Myocyte (in vitro differentiated cells): ENCODE measurements at regions not wholly inside any gene's neighbourhood (a gene's known extent, or its start where the extent isn't known, plus 50 kb on each side); places are given as distances from the start of the nearest gene placed in this dataset.
"Not testable (repeated sequence)": the region's sequence is repeated elsewhere in the genome, so short reads cannot be mapped to it uniquely, and the experiment has no call there.

ENCODE experiments used
- DNase-seq: peaks from one replicate; pipeline ENCODE4 v3.0.0-alpha.2; 2012; ENCODE audit warnings: low read depth

DNA sequence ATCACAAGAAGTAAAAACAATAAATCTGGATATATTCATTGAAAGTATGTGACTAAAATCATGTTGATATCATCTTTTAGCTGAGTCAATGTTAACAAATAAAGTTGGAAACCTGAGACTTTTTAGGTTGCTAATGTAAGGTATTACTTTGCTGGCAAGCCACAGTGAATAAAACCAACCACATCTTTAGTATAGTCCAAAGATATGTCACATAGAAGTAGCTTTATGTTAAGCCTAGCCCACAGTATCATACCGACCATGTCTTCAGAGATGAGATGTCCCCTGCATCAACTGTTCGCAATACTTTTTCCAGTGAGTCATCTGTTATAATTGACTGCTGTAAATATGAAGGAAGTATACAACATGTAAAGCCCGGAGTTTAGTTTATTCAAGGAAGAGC is 107.6 kb upstream of the MCHR2 start:
- no peak for DNase-seq

- DNase-seq = no peak
Observed at GRCh38 chr6:100100776-100101175, 106.8 kb upstream of the MCHR2 start.

DNA sequence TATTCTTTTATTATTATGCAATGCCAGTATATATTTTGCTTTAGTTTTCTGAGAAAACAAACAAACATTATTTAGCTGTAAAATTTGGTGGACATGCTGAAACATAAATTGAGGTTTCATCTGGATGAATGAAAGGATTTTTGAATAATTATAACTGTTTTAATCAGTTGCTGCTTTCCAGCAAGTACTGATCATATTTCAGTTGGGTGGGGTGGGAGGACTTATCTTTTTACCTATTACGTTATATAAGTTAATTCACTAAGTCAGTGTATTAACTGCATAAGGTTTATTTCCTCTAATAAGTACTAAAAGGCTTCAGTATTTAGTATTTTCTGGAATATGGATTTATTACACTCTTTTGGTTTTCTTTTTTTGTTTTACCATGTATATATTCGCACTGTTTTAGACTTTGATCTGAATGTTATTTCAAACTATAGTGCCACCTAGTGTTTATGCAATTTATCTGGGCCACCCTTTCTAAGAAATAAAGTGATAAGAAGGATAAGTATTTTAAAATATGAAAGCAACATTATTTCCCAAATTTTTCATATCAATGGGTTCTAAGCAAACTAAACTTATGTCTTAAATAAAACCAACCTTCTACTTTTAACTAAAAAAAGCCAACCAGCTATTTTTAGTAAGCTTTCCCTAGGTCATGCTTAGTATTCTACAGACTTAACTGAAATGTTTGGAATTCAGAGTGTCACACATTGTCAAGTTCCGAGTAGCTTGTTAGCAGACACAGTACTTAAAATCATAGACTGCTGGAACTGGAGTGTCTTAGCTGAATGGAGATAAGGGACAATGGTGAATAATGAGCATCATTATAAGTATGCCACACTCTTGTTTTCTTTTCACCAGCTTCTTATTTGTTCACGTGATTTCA is 105.4 kb upstream of the MCHR2 start:
- DNase-seq = peak; percentile 56

- DNase-seq = no peak
Observed at GRCh38 chr6:100096936-100097335, 102.9 kb upstream of the MCHR2 start.

DNA sequence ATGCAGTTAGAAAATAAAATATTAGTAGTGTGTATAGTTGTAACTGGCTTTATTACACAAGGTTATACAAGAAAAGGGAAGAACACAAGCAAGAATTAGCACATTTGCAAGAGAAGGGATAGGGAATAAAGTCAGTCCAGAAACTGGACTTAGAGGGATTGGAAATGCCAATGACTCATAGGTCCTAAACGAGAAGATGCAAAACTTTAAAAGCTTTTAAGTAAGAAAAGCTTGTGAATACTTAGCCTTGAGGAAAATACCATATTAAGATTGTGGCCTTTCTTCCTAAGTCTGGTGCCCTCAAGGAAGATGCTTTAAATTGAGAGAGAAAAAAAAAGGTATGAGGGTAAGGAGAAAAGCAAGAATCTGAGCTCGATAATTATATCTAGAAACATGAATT is 102.3 kb upstream of the MCHR2 start:
- no peak for DNase-seq

DNA sequence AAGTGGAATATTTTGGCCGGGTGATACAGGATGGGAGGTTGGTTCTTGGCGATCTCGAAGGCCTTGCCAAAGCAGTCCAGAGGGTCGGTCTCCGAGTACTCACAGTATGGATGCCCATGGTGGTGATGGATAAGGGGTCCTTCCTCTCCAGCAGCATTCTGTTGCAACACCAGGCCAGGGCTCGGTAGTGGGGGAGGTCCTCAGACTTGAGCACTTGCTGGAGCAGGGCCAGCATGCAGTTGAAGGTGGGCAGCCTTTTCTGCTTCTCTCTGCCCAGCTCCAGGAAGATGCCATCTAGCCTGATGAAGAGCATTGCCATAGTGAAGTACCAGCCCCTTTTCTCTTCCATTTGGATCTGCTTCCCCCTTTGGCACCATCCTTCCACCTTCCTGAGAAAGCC is 99.4 kb upstream of the MCHR2 start:
- DNase-seq = no peak

GRCh38 chr6:100088009-100088408 is 94.0 kb upstream of the MCHR2 start:
- peak; percentile 81 for DNase-seq

GRCh38 chr6:100084991-100085364 is 91.0 kb upstream of the MCHR2 start:
- no peak for DNase-seq

GRCh38 chr6:100084316-100084990 is 90.4 kb upstream of the MCHR2 start:
- DNase-seq = peak; percentile 49

- peak; percentile 98 for DNase-seq
Observed at GRCh38 chr6:100078509-100078908, 84.5 kb upstream of the MCHR2 start.

DNA sequence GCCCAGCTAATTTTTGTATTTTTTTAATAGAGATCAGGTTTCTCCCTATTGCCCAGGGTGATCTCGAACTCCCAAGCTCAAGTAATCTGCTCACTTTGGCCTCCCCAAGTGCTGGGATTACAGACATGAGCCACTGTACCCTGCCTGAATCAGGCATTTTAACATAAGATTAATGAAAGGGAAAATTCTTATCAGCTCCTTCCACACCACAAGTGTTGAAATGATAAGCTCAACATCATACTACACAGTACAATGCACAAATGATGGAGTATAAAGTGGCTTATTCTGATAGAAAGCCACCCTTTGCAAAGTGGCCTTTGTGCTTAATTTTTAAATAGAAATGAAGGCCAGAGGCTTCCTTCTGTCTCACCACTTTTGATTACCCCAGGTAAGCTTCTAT is 71.3 kb upstream of the MCHR2 start:
- no peak for DNase-seq

GRCh38 chr6:100062621-100063020 is 68.6 kb upstream of the MCHR2 start:
- DNase-seq = no peak

DNA sequence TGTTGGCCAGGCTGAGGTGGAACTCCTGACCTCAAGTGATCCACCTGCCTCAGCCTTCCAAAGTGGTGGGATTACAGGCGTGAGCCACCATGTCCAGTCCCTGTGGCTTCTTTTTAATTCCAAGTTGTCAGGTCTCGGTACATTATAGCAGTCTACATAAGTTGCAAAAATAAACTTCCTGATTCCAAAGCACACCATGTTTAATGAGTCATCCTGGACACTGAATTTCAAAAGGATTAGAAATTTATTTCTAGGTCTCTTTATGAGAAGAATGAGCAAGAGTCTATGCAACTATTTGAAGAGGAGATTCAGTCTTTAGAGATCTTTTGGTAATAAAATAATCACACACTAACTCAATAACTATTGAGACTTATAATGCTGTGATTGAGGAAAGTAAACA is 63.9 kb upstream of the MCHR2 start:
- DNase-seq = peak; percentile 10

DNA sequence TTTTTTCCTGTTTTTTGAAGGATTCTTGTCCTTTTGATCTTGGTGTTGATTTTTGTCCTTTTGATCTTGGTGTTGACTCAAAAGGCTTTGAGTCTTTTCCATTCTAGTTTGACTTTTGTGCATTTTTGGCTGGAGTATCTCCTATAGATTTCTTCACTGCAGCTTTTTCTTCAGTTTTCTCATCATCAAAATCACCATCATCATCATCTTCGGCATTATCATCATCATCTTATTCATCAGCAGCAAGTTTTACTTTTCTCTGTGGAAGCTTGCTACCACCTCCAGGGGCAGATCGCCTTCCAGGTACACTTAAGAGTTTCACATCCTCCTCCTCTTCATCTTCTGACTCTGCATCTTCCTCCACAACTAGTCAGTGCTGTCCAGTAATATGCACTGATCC is 56.5 kb upstream of the MCHR2 start:
- no peak for DNase-seq

- DNase-seq = not testable (repeated sequence)
Observed at GRCh38 chr6:100043961-100044360, 49.9 kb upstream of the MCHR2 start.
